K562 (cell line): ENCODE measurements at regions not wholly inside any gene's neighbourhood (a gene's known extent, or its start where the extent isn't known, plus 50 kb on each side); places are given as distances from the start of the nearest gene placed in this dataset.
"Not testable (repeated sequence)": the region's sequence is repeated elsewhere in the genome, so short reads cannot be mapped to it uniquely, and the experiment has no call there.

ENCODE experiments used
- ATAC-seq: fragments of 200-7000 bp; cut with Tn5 transposase; 3 replicates; pipeline ENCODE4 v1.9.1; 2020; ENCODE audit warnings: moderate library complexity
- BruUV-seq: library from RNA; stranded (reverse); fragments of 400-500 nt; replicated peaks from 2 replicates; lab custom pipeline; 2021; lab: Mats Ljungman, UMichigan
- CTCF ChIA-PET: fragments of 300-600 bp; formaldehyde crosslinking; extraction: SDS; loops from one replicate; lab custom pipeline; 2021; ENCODE audit warnings: low intra/inter-chr PET ratio; lab: Yijun Ruan, JAX
- POLR2A ChIA-PET: fragments of 300-600, 350-650 bp; sonication (Branson Sonifier 250); formaldehyde crosslinking; extraction: SDS; loops from one replicate; lab custom pipeline; 2021; ENCODE audit warnings: antibody characterized with exemption, inconsistent platforms; lab: Yijun Ruan, JAX
- DNase-seq, 4 experiments: peaks; one replicate each; pipeline versions ENCODE4 v3.0.0 to v3.0.0-alpha.2; 2011 to 2018; ENCODE audit warnings: low spot score in 3 of 4, mixed read lengths in 3 of 4; ENCODE audit errors: extremely low read depth in 1 of 4
- FAIRE-seq: peaks from 2 replicates; lab custom pipeline; 2011; peaks lifted over from hg19 to GRCh38; lab: Jason Lieb, UNC
- H2AFZ ChIP-seq: 2 replicates; pipeline ENCODE4 v1.6.0; 2011; ENCODE audit warnings: low read depth, low read length, control low read depth, inconsistent platforms
- H3K27ac ChIP-seq: fragments of 200-600 bp; 3 replicates; pipeline ENCODE4 v1.8.0; 2011; ENCODE audit warnings: low read depth, mild to moderate bottlenecking, control low read depth, inconsistent platforms, low read length, moderate library complexity, mixed read lengths; ENCODE audit errors: extremely low read depth
- H3K27me3 ChIP-seq, 2 experiments: fragments of 300-600 bp in 1 of 2; 2 replicates in 1 of 2; 3 replicates in 1 of 2; pipeline versions ENCODE4 v1.6.0 to v1.8.0; 2011; ENCODE audit warnings: inconsistent platforms in 2 of 2, low read length in 2 of 2, mild to moderate bottlenecking in 1 of 2, mixed read lengths in 1 of 2, moderate library complexity in 1 of 2; ENCODE audit not compliant: control insufficient read depth in 2 of 2, insufficient read depth in 2 of 2
- H3K36me3 ChIP-seq: fragments of 300-600 bp; 3 replicates; pipeline ENCODE4 v1.8.0; 2011; ENCODE audit warnings: mild to moderate bottlenecking, low read length, inconsistent platforms; ENCODE audit not compliant: control insufficient read depth, insufficient read depth
- H3K4me1 ChIP-seq, 2 experiments: fragments of 200-600 bp in 1 of 2; replicated peaks in 1 of 2; 2 replicates in 1 of 2; 3 replicates in 1 of 2; pipeline versions ENCODE4 v1.5.1 to v1.8.0; 2011; ENCODE audit warnings: inconsistent platforms in 2 of 2, low read length in 2 of 2, mild to moderate bottlenecking in 1 of 2, mixed read lengths in 1 of 2, moderate library complexity in 1 of 2; ENCODE audit not compliant: control insufficient read depth in 2 of 2, insufficient read depth in 2 of 2
- H3K4me2 ChIP-seq: 2 replicates; pipeline ENCODE4 v1.6.1; 2011; ENCODE audit warnings: low read length, control low read depth, inconsistent platforms, mixed read lengths; ENCODE audit not compliant: insufficient read depth
- H3K4me3 ChIP-seq: fragments of 200-600 bp; sonication (generic), shearing (Covaris generic); 2 replicates; pipeline ENCODE4 v1.5.1; 2016; ENCODE audit warnings: control low read depth, inconsistent platforms
- H3K79me2 ChIP-seq: fragments of 200-600 bp; 3 replicates; pipeline ENCODE4 v1.8.0; 2011; ENCODE audit warnings: low read length, inconsistent platforms; ENCODE audit not compliant: control insufficient read depth, insufficient read depth
- H3K9ac ChIP-seq, 2 experiments: 2 replicates each; pipeline versions ENCODE4 v1.6.0 to v1.6.1; 2011; ENCODE audit warnings: low read depth in 2 of 2, low read length in 2 of 2, control low read depth in 1 of 2, inconsistent platforms in 1 of 2, mild to moderate bottlenecking in 1 of 2, mixed read lengths in 1 of 2; ENCODE audit not compliant: insufficient read depth in 1 of 2
- H3K9me1 ChIP-seq: one replicate; pipeline ENCODE4 v1.6.0; 2011; ENCODE audit warnings: inconsistent platforms, mild to moderate bottlenecking, low read length, moderate library complexity; ENCODE audit not compliant: control insufficient read depth, insufficient read depth
- H3K9me3 ChIP-seq: replicated peaks from 2 replicates; pipeline ENCODE4 v1.5.1; 2011; ENCODE audit warnings: low read depth, low read length, inconsistent platforms; ENCODE audit not compliant: control insufficient read depth, insufficient read depth
- H4K20me1 ChIP-seq: replicated peaks from 2 replicates; pipeline ENCODE4 v1.6.1; 2011; ENCODE audit warnings: low read length, inconsistent platforms, mixed read lengths; ENCODE audit not compliant: control insufficient read depth, insufficient read depth
- KAT8 ChIP-seq: fragments of 450-650 bp; IDR thresholded peaks from 2 replicates; pipeline ENCODE4 v1.6.1; 2016; ENCODE audit warnings: low read depth, mild to moderate bottlenecking
- NRF1 ChIP-seq, 2 experiments: fragments of 450-650 bp; IDR thresholded peaks in 1 of 2; conservative IDR thresholded peaks in 1 of 2; 2 replicates each; pipeline ENCODE4 v1.6.1; 2014; ENCODE audit warnings: mild to moderate bottlenecking in 2 of 2
- SMAD4 ChIP-seq: fragments of 250-450 bp; sonication (Bioruptor Pico); conservative IDR thresholded peaks from 2 replicates; pipeline ENCODE4 v1.8.0; 2021; ENCODE audit warnings: inconsistent platforms, mild to moderate bottlenecking, moderate library complexity
- SMARCA4 ChIP-seq: fragments of 450-650 bp; IDR thresholded peaks from 2 replicates; pipeline ENCODE4 v1.6.1; 2016
- SMARCE1 ChIP-seq: fragments of 450-650 bp; IDR thresholded peaks from 2 replicates; pipeline ENCODE4 v1.7.1; 2016; ENCODE audit warnings: mild to moderate bottlenecking
- ZBTB40 ChIP-seq, 2 experiments: fragments of 450-650 bp in 1 of 2; sonication (generic) in 1 of 2; formaldehyde crosslinking in 1 of 2; IDR thresholded peaks; 2 replicates each; pipeline versions ENCODE4 v1.7.1 to v1.9.0; 2016 to 2022; ENCODE audit warnings: inconsistent platforms in 1 of 2, mild to moderate bottlenecking in 1 of 2, missing genetic modification reagents in 1 of 2
- ZNF57 ChIP-seq: fragments of 450-650 bp; formaldehyde crosslinking; IDR thresholded peaks from 2 replicates; pipeline ENCODE4 v1.4.0; 2020; ENCODE audit warnings: mild to moderate bottlenecking, moderate library complexity
- WGBS: fragments of 100-300 bp; shearing (Covaris generic); methylation state at CpG from one replicate; pipeline ENCODE4 v1.1.6; 2016; ENCODE audit warnings: low coverage, mixed read lengths; ENCODE audit not compliant: insufficient coverage; ENCODE audit errors: missing lambda C conversion rate; 5-methylcytosine and 5-hydroxymethylcytosine counted together
- in situ Hi-C: fragments of 300-500 bp; cut with MboI; formaldehyde crosslinking; loops from 4 replicates; pipeline ENCODE4 v1.15.0; 2018; ENCODE audit warnings: inconsistent platforms, mixed read lengths
- intact Hi-C: fragments of 100-400 bp; cut with micrococcal nuclease; formaldehyde crosslinking; loops from 2 replicates; pipeline ENCODE4 v1.14.2; 2022

DNA sequence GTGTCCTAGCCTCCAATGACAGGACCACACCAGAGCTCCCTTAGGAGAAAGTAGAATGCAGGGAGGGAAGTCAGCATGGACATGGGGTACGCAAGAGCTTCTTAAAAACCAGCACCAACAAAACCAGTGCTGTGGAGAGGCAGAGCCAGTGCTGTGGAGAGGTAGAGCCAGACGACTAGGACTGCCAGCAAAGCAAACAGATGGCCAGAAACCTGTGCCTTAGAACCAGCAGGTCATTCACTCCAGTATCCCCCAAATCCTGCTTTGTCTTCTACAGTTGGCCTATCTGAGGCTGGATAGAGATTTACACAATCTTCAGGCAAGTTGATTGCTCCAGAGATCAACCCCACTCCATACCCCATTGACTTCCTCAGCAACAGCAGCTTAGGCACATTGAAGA, 459.9 kb upstream of the CAMK1G start (continued):
- TF ChIP-seq ZBTB40 (IDR thresholded peaks at IDR 0.05) (no peak), ZBTB40 (CRISPR knock-in tag; IDR thresholded peaks at IDR 0.05) (no peak), SMAD4 (CRISPR knock-in tag) (no peak), KAT8 (no peak), SMARCA4 (no peak), ZNF57 (CRISPR knock-in tag) (no peak), NRF1 (conservative IDR thresholded peaks at IDR 0.05 in 1 of 2, IDR thresholded peaks at IDR 0.05 in 1 of 2) (no peak), SMARCE1 (no peak)

GRCh38 chr1:209129091-209129490, 454.4 kb upstream of the CAMK1G start:
- H4K20me1 ChIP-seq, in situ Hi-C loops, H3K27me3 ChIP-seq, CTCF ChIA-PET, ATAC-seq, H3K27ac ChIP-seq, H3K9me3 ChIP-seq, H3K36me3 ChIP-seq, H3K4me2 ChIP-seq, H3K9ac ChIP-seq, H3K79me2 ChIP-seq, H3K9me1 ChIP-seq, FAIRE-seq, H3K4me3 ChIP-seq, POLR2A ChIA-PET, DNase-seq, intact Hi-C loops, BruUV-seq, H2AFZ ChIP-seq, H3K4me1 ChIP-seq: not testable (repeated sequence)
- no CpG with 5 or more reads among the region's 32 CpGs for WGBS
